GM12872 (cell line): ENCODE measurements at regions not wholly inside any gene's neighbourhood (a gene's known extent, or its start where the extent isn't known, plus 50 kb on each side); places are given as distances from the start of the nearest gene placed in this dataset.

Source experiments
- CTCF ChIP-seq: IDR thresholded peaks from 3 replicates; pipeline ENCODE4 v1.5.1; 2011; ENCODE audit warnings: low read depth, mild to moderate bottlenecking, low read length, moderate library complexity; ENCODE audit not compliant: insufficient read depth

DNA sequence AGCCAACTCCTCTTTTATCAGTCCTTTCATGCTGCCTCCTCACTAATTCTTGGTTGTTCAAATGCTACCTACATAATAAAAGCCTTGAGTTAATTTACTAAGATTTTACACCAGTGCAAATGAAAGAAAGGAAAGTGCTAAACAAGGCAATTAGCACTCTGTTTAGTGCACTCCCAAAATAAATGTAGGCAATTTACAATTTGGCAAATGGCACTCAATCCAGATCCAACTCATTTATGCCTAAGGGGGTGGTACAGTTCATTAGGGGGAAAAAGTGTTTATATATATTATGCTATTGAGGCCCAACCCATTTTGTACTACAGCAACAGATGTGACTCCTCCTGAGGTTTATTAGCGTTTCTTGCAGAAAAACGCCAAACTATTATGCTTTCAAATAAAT, 370.1 kb downstream of the NR2F2 start:
- TF ChIP-seq CTCF: no peak

DNA sequence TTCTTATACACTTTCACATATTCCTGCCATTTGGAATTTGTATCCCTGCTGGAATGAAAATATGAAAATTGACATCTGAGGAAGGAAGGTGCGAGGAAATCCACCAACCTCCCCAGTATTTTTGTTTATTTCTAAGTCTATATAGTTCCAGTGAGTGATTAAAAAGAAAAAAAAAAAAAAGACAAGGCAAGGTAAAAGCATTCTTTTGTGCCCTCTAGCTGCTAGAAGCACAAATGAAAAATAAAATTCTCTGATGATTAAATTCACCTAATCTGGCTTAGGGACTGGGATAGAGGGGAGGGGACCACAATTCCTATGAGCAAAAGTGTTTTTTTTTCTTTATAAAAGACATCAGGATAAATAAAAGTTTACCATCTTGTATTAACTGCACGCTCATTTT, 370.9 kb downstream of the NR2F2 start:
- TF ChIP-seq CTCF: no peak

GRCh38 chr15:96701877-96702276, 371.4 kb downstream of the NR2F2 start:
- no peak for TF ChIP-seq CTCF

DNA sequence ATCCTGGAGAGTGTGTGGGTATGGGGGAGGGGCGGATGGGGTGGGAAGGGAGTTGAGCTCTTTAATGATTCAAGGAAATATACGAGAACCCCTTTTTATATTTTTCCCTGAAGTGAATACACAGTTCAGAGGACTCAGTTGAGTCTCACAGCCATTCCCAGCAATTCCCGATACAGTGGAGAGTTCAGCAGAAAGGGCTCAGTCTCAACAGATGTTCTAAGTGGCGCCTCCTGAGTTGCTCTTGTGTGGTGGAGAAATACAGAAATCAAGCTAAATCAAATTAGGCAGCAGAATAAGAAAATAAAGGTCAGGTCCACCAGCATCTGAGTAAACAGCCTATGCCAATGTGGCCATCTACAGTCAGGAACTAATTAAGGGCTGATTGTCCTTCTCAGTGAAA, 372.1 kb downstream of the NR2F2 start:
- no peak for TF ChIP-seq CTCF

- TF ChIP-seq CTCF: no peak
These were observed 372.6 kb downstream of the NR2F2 start for GRCh38 chr15:96703091-96703490.

DNA sequence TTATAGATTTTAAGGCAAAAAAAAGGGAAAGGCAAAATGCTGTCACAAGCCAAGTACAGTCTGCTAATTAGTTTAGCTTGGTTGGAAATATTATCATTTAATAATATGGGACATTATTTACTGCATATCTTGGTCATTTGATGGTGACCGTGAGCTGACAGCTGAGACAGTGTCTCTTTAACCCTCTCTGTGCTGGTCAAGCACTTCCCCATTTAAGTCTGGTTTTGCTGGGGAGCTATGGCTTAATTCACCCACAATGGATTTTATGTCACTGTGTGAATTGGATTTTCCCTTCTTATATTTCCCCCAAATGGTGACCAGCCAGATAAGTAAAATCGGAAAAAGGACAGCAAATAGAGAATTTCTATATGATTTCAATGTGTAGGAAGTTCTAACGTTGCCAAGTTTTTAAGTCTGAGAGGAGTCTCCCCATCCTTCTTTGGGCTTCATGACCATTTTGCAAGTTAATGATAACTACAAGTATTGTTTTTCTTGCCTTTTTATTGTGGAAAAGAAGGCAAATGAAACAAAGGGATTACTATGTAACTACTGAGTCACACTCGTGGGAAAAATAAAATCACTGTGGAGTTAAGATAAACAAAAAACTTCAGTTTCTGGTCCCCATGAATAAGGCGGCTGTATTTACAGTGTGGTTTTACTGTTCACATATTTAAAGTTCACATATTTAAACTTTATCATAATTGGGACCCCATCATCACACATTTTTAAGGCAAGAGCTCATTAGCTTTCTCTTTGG, 373.5 kb downstream of the NR2F2 start:
- no peak for TF ChIP-seq CTCF

DNA sequence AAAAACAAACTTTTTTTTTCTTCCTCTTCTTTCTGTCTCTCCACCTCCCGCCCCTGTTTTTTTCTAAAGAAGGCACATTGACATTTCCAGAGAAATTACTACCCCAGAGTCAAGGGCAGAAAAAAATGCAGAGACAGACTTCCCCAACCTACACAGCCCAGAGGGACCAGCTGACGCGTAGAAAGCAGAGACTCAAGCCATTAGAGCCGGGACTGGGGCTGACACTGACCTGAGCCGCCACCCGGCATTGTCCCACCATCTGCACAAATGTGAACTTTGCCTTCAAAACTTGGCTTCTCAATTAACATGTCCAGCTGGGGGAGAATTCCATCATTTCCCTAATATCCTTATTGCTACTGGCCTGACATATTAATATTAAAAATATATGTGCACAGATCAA, 385.6 kb downstream of the NR2F2 start:
- TF ChIP-seq CTCF: no peak
